ENCODE measurements at regions not wholly inside any gene's neighbourhood (a gene's known extent, or its start where the extent isn't known, plus 50 kb on each side); places are given as distances from the start of the nearest gene placed in this dataset.

DNA sequence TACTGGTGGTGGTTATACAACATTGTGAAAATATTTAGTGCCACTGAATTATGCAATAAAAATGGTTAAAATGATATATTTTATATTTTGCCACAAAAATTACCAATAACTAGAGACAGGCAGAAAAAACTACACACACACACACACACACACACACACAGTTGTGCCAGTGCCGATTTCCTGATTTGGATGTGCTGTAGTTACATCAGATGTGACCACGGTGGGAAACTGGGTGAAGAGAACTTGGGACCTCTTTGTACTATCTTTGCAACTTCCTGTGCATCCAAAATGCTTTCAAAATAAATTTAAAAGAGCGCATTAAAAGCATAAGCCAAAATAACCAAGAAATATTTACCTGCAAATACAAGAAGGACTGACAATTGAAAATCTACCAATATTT is 61.6 kb upstream of the CCBE1 start:
- TF ChIP-seq GATA2 (IDR thresholded peaks at IDR 0.05; ENCODE audit: low read depth, low read length): no peak
- TF ChIP-seq GATA3 (IDR thresholded peaks at IDR 0.05; ENCODE audit: low read depth, low read length): no peak
